Endodermal cell (in vitro differentiated cells): ENCODE measurements at regions not wholly inside any gene's neighbourhood (a gene's known extent, or its start where the extent isn't known, plus 50 kb on each side); places are given as distances from the start of the nearest gene placed in this dataset.

Experiments
- DNase-seq: peaks from one replicate; pipeline ENCODE4 v3.0.0-alpha.2; 2017
- H3K27ac ChIP-seq: 2 replicates; pipeline ENCODE4 v1.5.1; 2013; ENCODE audit warnings: mild to moderate bottlenecking, low read depth, low read length, moderate library complexity
- H3K27me3 ChIP-seq: 2 replicates; pipeline ENCODE4 v1.6.1; 2013; ENCODE audit warnings: mild to moderate bottlenecking, low read length, moderate library complexity; ENCODE audit not compliant: insufficient read depth, control insufficient read depth, poor library complexity, severe bottlenecking
- H3K36me3 ChIP-seq: 2 replicates; pipeline ENCODE4 v1.7.0; 2013; ENCODE audit warnings: mild to moderate bottlenecking, low read length, moderate library complexity; ENCODE audit not compliant: control insufficient read depth, insufficient read depth
- H3K4me1 ChIP-seq: one replicate; pipeline ENCODE4 v1.7.0; 2013; ENCODE audit warnings: low read length; ENCODE audit not compliant: control insufficient read depth, insufficient read depth
- H3K4me3 ChIP-seq: 2 replicates; pipeline ENCODE4 v1.5.1; 2013; ENCODE audit warnings: mild to moderate bottlenecking, low read length, moderate library complexity
- H3K9ac ChIP-seq: 2 replicates; pipeline ENCODE4 v1.6.1; 2013; ENCODE audit warnings: mild to moderate bottlenecking, low read length, moderate library complexity; ENCODE audit not compliant: poor library complexity, severe bottlenecking; ENCODE audit errors: extremely low read depth
- H3K9me3 ChIP-seq: 2 replicates; pipeline ENCODE4 v1.6.1; 2013; ENCODE audit warnings: mild to moderate bottlenecking, low read length, moderate library complexity; ENCODE audit not compliant: control insufficient read depth
- H3K27ac Mint-ChIP-seq: 2 replicates; pipeline ENCODE4 v1.8.0; 2020; ENCODE audit warnings: mixed read lengths
- H3K27me3 Mint-ChIP-seq: 2 replicates; pipeline ENCODE4 v1.8.0; 2021; ENCODE audit warnings: mild to moderate bottlenecking, mixed read lengths; ENCODE audit not compliant: insufficient read depth
- H3K36me3 Mint-ChIP-seq: 2 replicates; pipeline ENCODE4 v1.8.0; 2020; ENCODE audit warnings: low read depth, mixed read lengths
- H3K4me1 Mint-ChIP-seq: 2 replicates; pipeline ENCODE4 v1.8.0; 2020; ENCODE audit warnings: mixed read lengths
- H3K4me3 Mint-ChIP-seq: 2 replicates; pipeline ENCODE4 v1.8.0; 2020; ENCODE audit warnings: mild to moderate bottlenecking, moderate library complexity, mixed read lengths
- H3K9me3 Mint-ChIP-seq: 2 replicates; pipeline ENCODE4 v1.8.0; 2020; ENCODE audit warnings: mild to moderate bottlenecking, mixed read lengths
- CTCF ChIP-seq: fragments of 200-600 bp; sonication (generic); conservative IDR thresholded peaks from 2 replicates; pipeline ENCODE4 v1.5.0; 2021; ENCODE audit warnings: antibody characterized with exemption, mild to moderate bottlenecking
- WGBS, 2 experiments: methylation state at CpG; one replicate each; pipeline versions ENCODE4 v1.1.5 to v1.1.7; 2013; ENCODE audit warnings: missing lambda C conversion rate in 2 of 2, mixed read lengths in 1 of 2; ENCODE audit not compliant: insufficient coverage in 1 of 2, insufficient read length in 1 of 2; 5-methylcytosine and 5-hydroxymethylcytosine counted together

- Mint-ChIP-seq H3K27ac (no peak overlapping the region), H3K4me1 (no peaks in the 10 kb centered on the region), H3K4me3 (no peak overlapping the region), H3K36me3 (no peaks in the 10 kb centered on the region), H3K27me3 (peaks cover 3% of the 10 kb centered on the region), H3K9me3 (peaks cover 7% of the 10 kb centered on the region)
- no peak for DNase-seq
- no peak for TF ChIP-seq CTCF
- no peak overlapping the region for H3K9ac ChIP-seq
- no peak overlapping the region for H3K27ac ChIP-seq
- H3K36me3 ChIP-seq: no peaks in the 10 kb centered on the region
- WGBS, 2 experiments: 90% methylated on average over 7 of the region's 10 CpGs; no CpG with 5 or more reads in 1 of the 2 experiments
- H3K4me1 ChIP-seq: no peaks in the 10 kb centered on the region
- H3K9me3 ChIP-seq: no peaks in the 10 kb centered on the region
- H3K27me3 ChIP-seq: no peaks in the 10 kb centered on the region
- no peak overlapping the region for H3K4me3 ChIP-seq
Observed at GRCh38 chr15:52925130-52925529, 135.0 kb upstream of the ONECUT1 start.

- peaks cover 3% of the 10 kb centered on the region for H3K27me3 Mint-ChIP-seq
- Histone ChIP-seq H3K4me1 (no peaks in the 10 kb centered on the region), H3K4me3 (no peak overlapping the region), H3K9me3 (no peaks in the 10 kb centered on the region), H3K36me3 (no peaks in the 10 kb centered on the region), H3K27ac (no peak overlapping the region), H3K27me3 (no peaks in the 10 kb centered on the region), H3K9ac (no peak overlapping the region)
- H3K36me3 Mint-ChIP-seq: no peaks in the 10 kb centered on the region
- DNase-seq: no peak
- no peak for TF ChIP-seq CTCF
- WGBS, 2 experiments: 89 to 97% methylated on average over 4 to 7 of the region's 7 CpGs
- H3K27ac Mint-ChIP-seq: no peak overlapping the region
- no peaks in the 10 kb centered on the region for H3K4me1 Mint-ChIP-seq
- H3K9me3 Mint-ChIP-seq: peaks cover 3% of the 10 kb centered on the region
- no peak overlapping the region for H3K4me3 Mint-ChIP-seq
Observed at GRCh38 chr15:52924630-52925029, 134.5 kb upstream of the ONECUT1 start.

GRCh38 chr15:52923626-52924025 lies 133.5 kb upstream of the ONECUT1 start:
- H3K4me1 Mint-ChIP-seq: no peaks in the 10 kb centered on the region
- H3K4me3 ChIP-seq: no peak overlapping the region
- H3K9ac ChIP-seq: no peak overlapping the region
- no peak overlapping the region for H3K27ac Mint-ChIP-seq
- no peaks in the 10 kb centered on the region for H3K4me1 ChIP-seq
- H3K27me3 Mint-ChIP-seq: peaks cover 3% of the 10 kb centered on the region
- no peak for DNase-seq
- no peak overlapping the region for H3K4me3 Mint-ChIP-seq
- 92 to 98% methylated on average over 6 of the region's 6 CpGs for WGBS, 2 experiments
- no peaks in the 10 kb centered on the region for H3K9me3 ChIP-seq
- no peak overlapping the region for H3K27ac ChIP-seq
- TF ChIP-seq CTCF: no peak
- H3K9me3 Mint-ChIP-seq: no peaks in the 10 kb centered on the region
- H3K36me3 ChIP-seq: no peaks in the 10 kb centered on the region
- H3K36me3 Mint-ChIP-seq: no peaks in the 10 kb centered on the region
- H3K27me3 ChIP-seq: no peaks in the 10 kb centered on the region
